DND-41 (cell line): ENCODE measurements at regions not wholly inside any gene's neighbourhood (a gene's known extent, or its start where the extent isn't known, plus 50 kb on each side); places are given as distances from the start of the nearest gene placed in this dataset.

Source experiments
- CTCF ChIP-seq: IDR thresholded peaks from 2 replicates; pipeline ENCODE4 v1.5.1; 2012; ENCODE audit warnings: borderline replicate concordance, low read length, moderate library complexity, mild to moderate bottlenecking; ENCODE audit not compliant: poor library complexity, severe bottlenecking; ENCODE audit errors: extremely low read depth
- EZH2 ChIP-seq: IDR thresholded peaks from 3 replicates; pipeline ENCODE4 v1.6.1; 2012; ENCODE audit warnings: borderline replicate concordance, low read depth, mild to moderate bottlenecking, moderate library complexity, low read length, inconsistent platforms; ENCODE audit not compliant: severe bottlenecking

- no peak for TF ChIP-seq CTCF
- TF ChIP-seq EZH2: no peak
Measured at GRCh38 chr4:31089815-31090214, 369.6 kb downstream of the PCDH7 start.
